Brain pericyte (primary cell): ENCODE measurements at regions not wholly inside any gene's neighbourhood (a gene's known extent, or its start where the extent isn't known, plus 50 kb on each side); places are given as distances from the start of the nearest gene placed in this dataset.

Experiments
- DNase-seq: peaks from one replicate; pipeline ENCODE4 v3.0.0-alpha.2; 2012; ENCODE audit warnings: low read depth, low spot score

DNA sequence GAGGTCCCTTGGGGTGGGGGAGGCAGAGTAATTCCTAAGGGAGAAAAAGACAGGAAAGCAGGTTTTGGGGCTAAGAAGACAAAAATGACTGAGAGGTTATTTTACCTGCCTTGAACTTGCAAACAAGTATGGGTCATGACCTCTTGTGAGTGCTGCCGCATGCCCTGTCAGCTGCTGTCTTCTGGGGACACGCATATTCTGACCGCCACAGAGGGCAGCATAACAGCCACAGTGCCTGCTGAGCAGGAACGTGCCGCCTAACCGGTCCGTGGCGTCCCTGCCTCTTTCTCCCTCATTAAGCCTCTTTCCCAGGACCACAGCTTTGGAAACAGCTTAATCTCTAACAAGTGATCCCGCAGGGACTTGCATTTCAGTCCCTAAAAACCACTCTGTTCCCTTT is 51.3 kb upstream of the KCNA1 start:
- DNase-seq, result no peak

DNA sequence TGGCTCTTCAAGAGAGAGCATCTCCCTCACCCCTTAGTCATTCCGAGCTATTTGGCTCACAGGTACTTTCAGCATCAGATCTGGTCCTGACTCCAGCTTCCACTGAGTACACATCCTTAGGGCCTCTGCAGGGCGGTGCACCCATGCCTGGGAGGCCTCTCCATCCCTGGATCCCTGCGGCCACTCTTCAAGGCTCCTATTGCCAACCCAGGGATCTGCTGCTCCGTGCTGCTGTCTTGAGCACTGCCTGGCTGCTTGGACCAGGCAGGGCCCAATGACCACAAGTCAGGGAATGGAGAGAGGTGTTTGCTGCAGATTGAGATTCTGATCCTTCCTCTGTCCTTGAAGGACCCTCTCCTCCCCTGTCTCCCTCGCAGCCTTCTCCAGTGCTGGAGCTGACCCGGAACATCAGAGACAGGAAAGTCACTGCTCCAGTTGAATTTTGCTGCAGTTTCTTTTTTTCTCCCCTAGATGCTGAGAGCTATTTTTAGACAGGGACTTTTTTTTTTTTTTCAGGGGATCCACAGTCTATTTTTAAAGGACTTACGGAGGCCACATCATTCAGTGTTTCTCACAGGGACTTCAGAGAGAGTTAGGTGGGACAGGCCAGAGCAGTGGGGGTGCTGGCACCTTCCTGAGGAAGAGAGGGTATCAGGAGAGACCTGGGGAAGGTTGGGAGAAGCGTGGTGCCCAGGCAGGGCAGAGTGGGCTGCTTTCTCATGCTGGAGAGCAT is 50.1 kb upstream of the KCNA1 start:
- no peak for DNase-seq
